ENCODE measurements at regions not wholly inside any gene's neighbourhood (a gene's known extent, or its start where the extent isn't known, plus 50 kb on each side); places are given as distances from the start of the nearest gene placed in this dataset.

GRCh38 chr3:118550556-118550955, 484.1 kb downstream of the IGSF11 start:
- no peak overlapping the region for H3K4me2 ChIP-seq (ENCODE audit: low read depth, low read length)
- H3K9me3 ChIP-seq (replicated peaks; ENCODE audit: insufficient read depth, low read length): no peaks in the 10 kb centered on the region

GRCh38 chr3:118554148-118554838, 480.4 kb downstream of the IGSF11 start:
- no peak for TF ChIP-seq EZH2phosphoT487 (IDR thresholded peaks at IDR 0.05; ENCODE audit: low read length)
- no peak for TF ChIP-seq EZH2 (optimal IDR thresholded peaks at IDR 0.05; ENCODE audit: low read depth, low read length)
- no peak for TF ChIP-seq CTCF (IDR thresholded peaks at IDR 0.05; ENCODE audit: low read length)
- no peaks in the 10 kb centered on the region for H3K9me3 ChIP-seq (replicated peaks; ENCODE audit: insufficient read depth, low read length)
- no peaks in the 10 kb centered on the region for H4K20me1 ChIP-seq (ENCODE audit: insufficient read depth, low read length)
- no peaks in the 10 kb centered on the region for H3K27me3 ChIP-seq (replicated peaks; ENCODE audit: insufficient read depth, low read length)
- no peak overlapping the region for H3K9ac ChIP-seq (ENCODE audit: low read length)
- H3K36me3 ChIP-seq (replicated peaks; ENCODE audit: insufficient read depth, low read length): no peaks in the 10 kb centered on the region
- H3K9me2 ChIP-seq (replicated peaks; ENCODE audit: insufficient read depth, low read length): no peaks in the 10 kb centered on the region
- no peak overlapping the region for H2AFZ ChIP-seq (ENCODE audit: low read length)
- no peak overlapping the region for H3K4me2 ChIP-seq (ENCODE audit: low read depth, low read length)
- DNase-seq: no peak
- H3K4me3 ChIP-seq (ENCODE audit: low read length): no peak overlapping the region
- no peaks in the 10 kb centered on the region for H3K4me1 ChIP-seq (ENCODE audit: low read length)
- no peaks in the 10 kb centered on the region for H3K79me2 ChIP-seq (ENCODE audit: low read length)
- H3K27ac ChIP-seq (ENCODE audit: low read length): no peak overlapping the region
- no peaks in the 10 kb centered on the region for H3F3A ChIP-seq (ENCODE audit: insufficient read depth, low read length)

More at GRCh38 chr3:118550556-118550955, 484.1 kb downstream of the IGSF11 start:
- H3K27me3 ChIP-seq (replicated peaks; ENCODE audit: insufficient read depth, low read length): no peaks in the 10 kb centered on the region
- H2AFZ ChIP-seq (ENCODE audit: low read length): no peak overlapping the region
- H3K4me1 ChIP-seq (ENCODE audit: low read length): no peaks in the 10 kb centered on the region
- no peak overlapping the region for H3K9ac ChIP-seq (ENCODE audit: low read length)
- H3K4me3 ChIP-seq (ENCODE audit: low read length): no peak overlapping the region
- H3K79me2 ChIP-seq (ENCODE audit: low read length): no peaks in the 10 kb centered on the region
- H4K20me1 ChIP-seq (ENCODE audit: insufficient read depth, low read length): no peaks in the 10 kb centered on the region
- DNase-seq: no peak
- TF ChIP-seq EZH2phosphoT487 (IDR thresholded peaks at IDR 0.05; ENCODE audit: low read length) (no peak), EZH2 (optimal IDR thresholded peaks at IDR 0.05; ENCODE audit: low read depth, low read length) (no peak), CTCF (IDR thresholded peaks at IDR 0.05; ENCODE audit: low read length) (no peak)
- H3K36me3 ChIP-seq (replicated peaks; ENCODE audit: insufficient read depth, low read length): no peaks in the 10 kb centered on the region
- H3K9me2 ChIP-seq (replicated peaks; ENCODE audit: insufficient read depth, low read length): no peaks in the 10 kb centered on the region
- H3F3A ChIP-seq (ENCODE audit: insufficient read depth, low read length): no peaks in the 10 kb centered on the region
- no peak overlapping the region for H3K27ac ChIP-seq (ENCODE audit: low read length)

- DNase-seq: no peak
- no peaks in the 10 kb centered on the region for H3K9me3 ChIP-seq (replicated peaks; ENCODE audit: insufficient read depth, low read length)
- no peaks in the 10 kb centered on the region for H3K9me2 ChIP-seq (replicated peaks; ENCODE audit: insufficient read depth, low read length)
- H3K79me2 ChIP-seq (ENCODE audit: low read length): no peaks in the 10 kb centered on the region
- H2AFZ ChIP-seq (ENCODE audit: low read length): no peak overlapping the region
- no peaks in the 10 kb centered on the region for H3F3A ChIP-seq (ENCODE audit: insufficient read depth, low read length)
- no peaks in the 10 kb centered on the region for H4K20me1 ChIP-seq (ENCODE audit: insufficient read depth, low read length)
- no peaks in the 10 kb centered on the region for H3K4me1 ChIP-seq (ENCODE audit: low read length)
- no peak overlapping the region for H3K27ac ChIP-seq (ENCODE audit: low read length)
- H3K4me3 ChIP-seq (ENCODE audit: low read length): no peak overlapping the region
- H3K4me2 ChIP-seq (ENCODE audit: low read depth, low read length): no peak overlapping the region
- H3K9ac ChIP-seq (ENCODE audit: low read length): no peak overlapping the region
- H3K27me3 ChIP-seq (replicated peaks; ENCODE audit: insufficient read depth, low read length): no peaks in the 10 kb centered on the region
- H3K36me3 ChIP-seq (replicated peaks; ENCODE audit: insufficient read depth, low read length): no peaks in the 10 kb centered on the region
- TF ChIP-seq EZH2phosphoT487 (IDR thresholded peaks at IDR 0.05; ENCODE audit: low read length): no peak
- TF ChIP-seq EZH2 (optimal IDR thresholded peaks at IDR 0.05; ENCODE audit: low read depth, low read length): no peak
- no peak for TF ChIP-seq CTCF (IDR thresholded peaks at IDR 0.05; ENCODE audit: low read length)
Measured at GRCh38 chr3:118556983-118557382, 477.7 kb downstream of the IGSF11 start.

All from MM.1S (cell line).